HG03558 (cell line): ENCODE measurements at regions not wholly inside any gene's neighbourhood (a gene's known extent, or its start where the extent isn't known, plus 50 kb on each side); places are given as distances from the start of the nearest gene placed in this dataset.
"Not testable (repeated sequence)": the region's sequence is repeated elsewhere in the genome, so short reads cannot be mapped to it uniquely, and the experiment has no call there.

Experiments
- ATAC-seq: cut with Tn5 transposase; IDR thresholded peaks from one replicate; pipeline ENCODE4 v1.9.1; 2021; ENCODE audit warnings: moderate number of reproducible peaks; ENCODE audit not compliant: unreplicated experiment; ENCODE audit errors: extremely low read depth

DNA sequence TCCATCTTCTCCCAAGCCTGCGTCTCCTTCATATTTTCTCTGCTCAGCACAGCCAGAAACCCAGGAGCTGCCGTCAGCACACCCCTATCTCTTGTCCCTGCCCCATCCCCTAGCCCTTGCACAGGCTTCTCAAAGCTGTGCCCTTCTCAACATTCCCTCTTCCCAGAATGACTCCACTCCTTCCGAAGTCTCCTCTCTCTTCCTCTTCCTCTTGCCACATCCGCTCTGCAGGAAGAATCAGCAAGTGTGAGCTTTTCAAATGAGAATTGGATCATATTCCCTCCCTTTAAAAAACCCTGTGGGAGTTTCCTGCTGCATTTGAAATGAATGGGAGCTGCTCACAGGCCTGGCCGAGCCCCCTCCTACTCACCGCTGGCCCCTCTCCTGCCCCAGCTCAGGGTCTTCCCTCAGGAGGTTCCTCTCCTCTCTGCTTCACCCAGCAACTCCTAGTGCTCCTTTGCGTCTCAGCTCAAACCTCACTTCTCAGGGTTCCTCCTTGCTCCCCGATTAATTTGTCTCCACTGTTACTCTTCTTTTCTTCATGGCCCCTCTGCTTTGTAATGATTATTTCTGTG lies 528.5 kb upstream of the CCDC196 start:
- ATAC-seq: no peak

GRCh38 chr14:65958664-65959562 lies 527.3 kb upstream of the CCDC196 start:
- no peak for ATAC-seq

DNA sequence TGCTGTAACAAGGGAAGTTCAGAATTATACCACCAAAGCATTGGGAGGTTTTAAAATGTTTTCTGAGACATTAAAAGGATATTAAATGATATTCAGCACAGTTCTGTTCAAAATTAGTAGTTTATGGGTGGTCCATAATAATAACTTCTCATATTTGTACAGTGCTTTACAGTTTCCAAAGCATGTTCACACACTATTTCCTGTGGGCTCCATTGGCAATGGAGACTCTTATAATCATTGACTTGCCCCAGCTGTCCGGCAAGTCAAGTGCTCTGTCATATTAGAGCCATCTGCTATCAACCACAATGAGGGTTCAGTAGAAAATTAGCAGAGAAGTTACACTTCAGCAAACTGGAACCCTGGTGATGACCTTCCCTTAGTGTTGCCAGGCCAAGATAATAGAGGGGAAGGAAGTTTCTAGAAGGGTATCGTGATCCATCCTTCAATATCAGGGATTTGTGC lies 526.6 kb upstream of the CCDC196 start:
- ATAC-seq: no peak

DNA sequence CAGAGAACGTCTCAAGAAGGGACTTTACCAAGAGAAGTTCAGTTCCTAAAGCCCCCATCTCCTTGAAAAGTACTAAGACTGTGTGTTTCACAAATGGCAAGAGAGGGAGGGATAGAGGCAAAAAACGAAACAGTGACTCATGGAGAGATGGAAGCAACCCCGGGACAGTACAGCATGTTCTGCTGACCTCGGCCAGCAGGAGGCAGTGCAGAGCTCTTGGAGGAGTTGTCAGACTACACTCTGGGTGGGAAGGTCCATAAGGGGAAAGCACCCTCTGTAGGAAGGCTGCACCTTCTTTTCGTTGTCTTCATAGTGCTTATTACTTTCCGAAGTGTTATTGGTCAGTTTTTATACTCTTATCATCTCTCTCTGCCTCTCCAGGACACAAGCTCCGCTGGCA lies 525.2 kb upstream of the CCDC196 start:
- ATAC-seq: no peak

- ATAC-seq: no peak
These were observed 523.2 kb upstream of the CCDC196 start for GRCh38 chr14:65962952-65963351.

GRCh38 chr14:65964366-65964765 lies 521.8 kb upstream of the CCDC196 start:
- no peak for ATAC-seq

DNA sequence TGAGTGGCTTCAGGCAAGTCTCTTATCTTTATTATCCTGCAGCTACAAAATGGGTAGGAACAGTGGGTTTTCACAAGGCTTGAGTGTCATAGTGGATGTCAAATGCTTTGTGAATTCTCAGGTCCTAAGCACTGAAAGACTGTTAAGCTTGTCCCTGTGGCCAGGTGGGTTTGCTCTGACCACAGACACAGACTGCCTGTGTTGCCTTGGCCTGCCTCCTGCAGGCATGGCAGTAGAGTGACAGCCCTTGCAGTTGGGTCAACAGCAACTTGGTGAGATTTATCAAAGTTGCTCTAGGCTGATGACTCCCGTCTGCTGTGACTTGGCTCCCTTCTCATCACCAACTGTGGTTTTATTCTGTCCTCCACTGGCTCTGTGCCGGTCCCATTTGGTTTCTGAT lies 520.0 kb upstream of the CCDC196 start:
- ATAC-seq: no peak

GRCh38 chr14:65972346-65972870 lies 513.8 kb upstream of the CCDC196 start:
- no peak for ATAC-seq

DNA sequence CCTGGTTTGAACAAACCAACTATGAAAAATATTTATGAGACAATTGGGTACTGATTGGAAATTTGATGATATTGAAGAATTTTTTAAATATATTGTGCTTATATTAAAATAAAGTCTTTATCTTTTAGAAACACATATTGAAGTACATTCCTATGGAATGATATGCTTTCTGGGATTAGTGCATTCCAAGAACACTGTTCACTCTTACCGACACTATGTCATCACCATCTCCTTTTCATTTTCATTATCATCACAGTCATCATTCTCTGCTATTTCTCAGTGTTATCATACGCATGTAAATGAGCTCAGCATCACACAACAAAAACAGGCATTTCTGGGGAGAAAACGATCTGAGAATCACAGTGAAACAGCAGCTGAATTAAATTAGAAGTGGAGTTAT lies 513.3 kb upstream of the CCDC196 start:
- ATAC-seq: no peak

- no peak for ATAC-seq
These were observed 510.3 kb upstream of the CCDC196 start for GRCh38 chr14:65975865-65976264.

GRCh38 chr14:65976761-65977404 lies 509.3 kb upstream of the CCDC196 start:
- no peak for ATAC-seq

GRCh38 chr14:65981192-65981843 lies 504.9 kb upstream of the CCDC196 start:
- no peak for ATAC-seq

DNA sequence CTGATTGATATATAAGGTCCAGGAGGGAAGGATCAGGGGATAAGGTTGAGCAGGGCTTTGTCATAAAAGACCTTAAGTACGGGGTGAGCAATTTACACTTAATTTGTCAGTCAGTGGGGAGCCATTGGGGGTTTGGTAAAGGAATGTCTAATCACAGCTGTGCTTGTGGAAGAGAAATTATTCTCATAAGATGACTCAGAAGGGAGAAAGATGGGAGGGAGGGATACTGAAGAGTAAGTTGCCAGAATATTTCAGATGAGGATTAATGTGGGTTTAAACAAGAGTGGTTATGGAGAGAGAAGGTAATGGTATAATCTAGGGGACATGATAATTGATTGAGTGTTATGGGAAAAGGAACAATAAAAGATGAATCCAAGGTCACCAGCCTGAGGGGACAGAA lies 500.1 kb upstream of the CCDC196 start:
- ATAC-seq: no peak

DNA sequence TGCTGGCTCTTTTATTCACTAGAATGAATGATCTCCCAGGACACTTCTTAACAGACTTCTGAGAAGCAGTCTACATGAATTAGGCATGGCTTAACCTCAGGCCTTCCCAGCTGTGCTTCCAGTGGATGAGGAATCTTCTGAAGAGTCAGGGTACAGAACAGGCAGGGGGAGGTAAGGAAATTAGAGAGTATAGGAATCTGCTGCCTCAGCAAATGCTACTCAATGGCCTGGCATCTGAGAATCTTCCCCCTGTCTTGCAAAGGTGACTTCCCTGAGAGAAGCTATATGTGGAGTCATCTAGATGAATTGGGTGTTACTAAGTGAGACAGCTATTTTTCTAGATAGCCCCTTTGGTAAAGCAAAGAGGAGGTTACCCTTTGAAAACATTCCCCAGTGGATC lies 496.2 kb upstream of the CCDC196 start:
- no peak for ATAC-seq

- no peak for ATAC-seq
These were observed 495.1 kb upstream of the CCDC196 start for GRCh38 chr14:65991104-65991503.

DNA sequence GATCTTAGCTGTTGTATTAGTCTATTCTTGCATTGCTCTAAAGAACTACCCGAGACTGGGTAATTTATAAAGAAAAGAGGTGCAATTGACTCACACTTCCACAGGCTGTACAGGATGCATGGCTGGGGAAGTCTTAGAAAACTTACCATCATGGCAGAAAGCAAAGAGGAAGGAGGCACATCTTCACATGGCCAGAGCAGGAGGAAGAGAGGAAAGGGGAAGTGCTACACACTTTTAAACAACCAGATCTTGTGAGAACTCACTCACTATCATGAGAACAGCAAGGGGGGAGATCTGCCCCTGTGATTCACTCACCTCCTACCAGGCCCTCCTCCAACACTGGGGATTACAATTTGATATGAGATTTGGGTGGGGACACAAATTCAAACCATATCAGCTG lies 494.2 kb upstream of the CCDC196 start:
- ATAC-seq: not testable (repeated sequence)

GRCh38 chr14:65993103-65993502 lies 493.1 kb upstream of the CCDC196 start:
- no peak for ATAC-seq

DNA sequence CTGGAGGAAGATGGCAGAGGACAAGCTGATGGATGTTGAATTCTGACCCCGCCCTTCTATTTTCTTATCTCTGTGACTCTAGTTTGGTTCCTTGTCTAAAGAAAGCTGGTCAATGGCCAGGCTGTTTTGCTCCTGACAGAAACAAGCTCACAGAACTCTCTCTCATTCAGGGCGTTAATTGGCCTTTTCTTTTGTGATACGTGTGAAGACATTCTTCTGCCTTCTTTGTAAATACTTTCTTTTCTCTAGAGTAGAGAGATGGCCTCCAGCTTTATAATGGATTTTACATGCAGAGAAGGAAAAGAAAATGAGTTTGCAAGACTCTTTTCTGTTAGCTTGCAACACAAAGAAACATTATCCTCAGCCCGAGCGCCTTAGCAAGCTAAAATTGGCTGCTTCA lies 492.2 kb upstream of the CCDC196 start:
- ATAC-seq: no peak

- no peak for ATAC-seq
These were observed 488.8 kb upstream of the CCDC196 start for GRCh38 chr14:65997347-65997746.

DNA sequence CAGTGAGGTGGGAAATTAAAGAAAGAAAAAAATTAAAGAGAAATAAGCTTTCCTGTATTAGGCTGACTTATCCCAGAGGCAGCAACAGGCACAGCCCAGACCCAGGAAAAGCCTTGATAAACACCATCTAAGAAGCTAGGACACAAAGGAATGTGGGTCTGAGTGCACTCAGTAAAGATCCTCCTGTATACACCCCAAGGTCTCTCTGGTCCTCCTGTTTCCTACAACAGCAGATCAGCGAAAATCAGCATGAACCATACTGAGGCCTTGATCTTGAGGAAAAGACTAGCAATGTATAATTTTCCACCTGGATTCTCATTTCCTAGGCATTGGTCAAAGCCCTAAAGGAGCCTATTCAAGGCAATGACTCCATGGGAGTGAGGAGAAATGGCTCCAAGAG lies 486.3 kb upstream of the CCDC196 start:
- ATAC-seq: no peak

GRCh38 chr14:66000766-66001165 lies 485.4 kb upstream of the CCDC196 start:
- no peak for ATAC-seq
